T-helper 1 cell treated with Interleukin-12 subunit alpha and Interleukin-12 subunit beta and Interleukin-4 antibody, amounts not matched to agents 30 μg/mL and 1 μg/mL, for 36 hours (primary cell): ENCODE measurements at regions not wholly inside any gene's neighbourhood (a gene's known extent, or its start where the extent isn't known, plus 50 kb on each side); places are given as distances from the start of the nearest gene placed in this dataset.

Experiments used
- H3K27ac Mint-ChIP-seq: one replicate; pipeline ENCODE4 v1.8.0; 2021; ENCODE audit warnings: mild to moderate bottlenecking, mixed read lengths
- H3K27me3 Mint-ChIP-seq: one replicate; pipeline ENCODE4 v1.8.0; 2021; ENCODE audit warnings: low read depth, mixed read lengths
- H3K36me3 Mint-ChIP-seq: one replicate; pipeline ENCODE4 v1.8.0; 2021; ENCODE audit warnings: low read depth, mixed read lengths
- H3K4me1 Mint-ChIP-seq: one replicate; pipeline ENCODE4 v1.8.0; 2021; ENCODE audit warnings: low read depth, mixed read lengths
- H3K4me3 Mint-ChIP-seq: one replicate; pipeline ENCODE4 v1.8.0; 2021; ENCODE audit warnings: mild to moderate bottlenecking, moderate library complexity, mixed read lengths
- H3K9me3 Mint-ChIP-seq: one replicate; pipeline ENCODE4 v1.8.0; 2021; ENCODE audit warnings: mixed read lengths

DNA sequence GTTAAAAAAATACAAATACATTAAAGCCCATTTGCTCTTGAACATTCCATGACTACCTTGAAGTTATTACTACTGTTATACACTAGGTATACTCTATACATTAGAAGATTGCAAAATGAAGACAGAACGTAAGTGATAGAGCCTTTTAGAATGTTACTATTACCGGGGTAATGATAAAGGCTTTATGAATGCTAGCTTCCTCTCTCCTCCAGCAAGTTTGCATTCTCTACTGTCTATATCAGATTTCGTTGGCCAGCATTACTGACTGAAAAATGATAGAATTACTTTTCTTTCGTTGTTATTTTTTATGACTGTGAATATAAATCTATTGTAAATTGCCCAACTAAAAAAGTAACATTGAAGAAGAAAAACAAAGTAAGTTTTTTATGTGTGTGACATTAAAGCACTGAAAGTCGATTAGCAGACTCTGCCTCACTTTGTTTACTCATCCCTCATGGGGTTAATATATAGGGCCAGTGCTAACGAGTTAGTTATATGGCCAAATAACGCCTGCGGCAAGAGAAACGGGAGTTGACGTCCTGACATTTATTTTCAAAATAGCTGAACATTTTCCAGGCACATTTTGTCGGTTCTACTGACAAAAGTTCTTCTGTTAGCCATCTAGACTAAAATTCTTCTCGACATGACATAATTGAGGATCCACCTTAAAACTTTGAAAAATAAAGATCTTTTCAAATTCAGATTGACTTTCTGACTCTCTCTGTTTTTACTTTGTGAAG is 163.8 kb upstream of the KITLG start:
- H3K27ac Mint-ChIP-seq, result no peak overlapping the region
- H3K4me1 Mint-ChIP-seq, result no peaks in the 10 kb centered on the region
- H3K36me3 Mint-ChIP-seq, result no peaks in the 10 kb centered on the region
- H3K4me3 Mint-ChIP-seq, result no peak overlapping the region
- no peaks in the 10 kb centered on the region for H3K9me3 Mint-ChIP-seq
- H3K27me3 Mint-ChIP-seq, result no peaks in the 10 kb centered on the region

DNA sequence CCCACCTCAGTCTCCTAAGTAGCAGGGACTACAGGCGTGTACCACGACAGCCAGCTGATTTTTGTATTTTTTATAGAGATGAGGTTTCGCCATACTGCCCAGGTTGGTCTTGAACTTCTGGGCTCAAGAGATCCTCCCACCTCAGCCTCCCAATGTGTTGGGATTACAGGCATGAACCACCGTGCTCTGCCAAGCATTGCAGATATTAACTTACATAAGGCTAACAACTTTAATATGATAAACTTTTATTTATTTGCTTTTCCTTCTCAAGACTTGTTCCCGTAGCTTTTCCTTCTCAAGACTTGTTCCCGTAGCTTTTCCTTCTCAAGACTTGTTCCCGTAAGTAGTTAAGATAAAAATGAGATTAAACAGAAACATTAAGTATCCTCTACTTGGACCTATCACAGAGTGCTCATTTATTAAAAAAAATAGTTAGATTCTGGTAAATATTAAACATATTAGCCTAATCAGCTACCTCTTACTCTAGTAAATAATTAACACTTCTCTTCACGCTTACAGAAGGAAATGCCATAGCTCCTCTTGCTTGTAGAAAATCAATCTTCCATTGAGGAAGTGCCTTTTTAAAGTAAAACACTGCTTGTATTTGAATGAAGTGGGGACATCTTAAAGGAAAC is 157.7 kb upstream of the KITLG start:
- Mint-ChIP-seq H3K4me1 (no peaks in the 10 kb centered on the region), H3K27ac (no peak overlapping the region), H3K36me3 (no peaks in the 10 kb centered on the region), H3K9me3 (no peaks in the 10 kb centered on the region), H3K27me3 (no peaks in the 10 kb centered on the region), H3K4me3 (no peak overlapping the region)

- H3K4me3 Mint-ChIP-seq, result no peak overlapping the region
- no peaks in the 10 kb centered on the region for H3K9me3 Mint-ChIP-seq
- H3K36me3 Mint-ChIP-seq, result no peaks in the 10 kb centered on the region
- H3K27ac Mint-ChIP-seq, result no peak overlapping the region
- no peaks in the 10 kb centered on the region for H3K27me3 Mint-ChIP-seq
- no peaks in the 10 kb centered on the region for H3K4me1 Mint-ChIP-seq
Measured at GRCh38 chr12:88736031-88736430, 155.8 kb upstream of the KITLG start.

- Mint-ChIP-seq H3K27me3 (no peaks in the 10 kb centered on the region), H3K36me3 (no peaks in the 10 kb centered on the region), H3K4me3 (no peak overlapping the region), H3K9me3 (no peaks in the 10 kb centered on the region), H3K27ac (no peak overlapping the region), H3K4me1 (no peaks in the 10 kb centered on the region)
Measured at GRCh38 chr12:88733008-88733407, 152.7 kb upstream of the KITLG start.

DNA sequence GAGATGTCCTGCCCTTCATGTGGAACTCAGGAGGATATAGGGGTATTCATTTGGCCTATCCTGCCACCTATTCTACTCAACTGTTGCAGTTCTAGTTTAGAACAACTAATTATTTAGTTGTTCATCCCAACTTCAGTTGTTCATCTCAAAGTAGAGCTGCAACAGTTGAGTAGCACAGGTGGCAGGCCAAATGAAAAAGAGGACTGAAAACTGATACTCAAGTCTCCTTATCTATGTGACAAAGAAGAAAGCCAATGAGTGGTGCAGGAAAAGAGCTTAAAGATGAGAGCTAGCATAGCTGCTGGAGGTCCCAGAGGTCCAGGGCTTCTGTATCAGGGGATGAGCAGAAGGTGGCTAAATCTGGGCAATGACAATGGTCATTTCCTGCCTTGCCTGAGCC is 148.9 kb upstream of the KITLG start:
- Mint-ChIP-seq H3K4me3 (no peak overlapping the region), H3K4me1 (no peaks in the 10 kb centered on the region), H3K27me3 (no peaks in the 10 kb centered on the region), H3K36me3 (no peaks in the 10 kb centered on the region), H3K27ac (no peak overlapping the region), H3K9me3 (no peaks in the 10 kb centered on the region)

DNA sequence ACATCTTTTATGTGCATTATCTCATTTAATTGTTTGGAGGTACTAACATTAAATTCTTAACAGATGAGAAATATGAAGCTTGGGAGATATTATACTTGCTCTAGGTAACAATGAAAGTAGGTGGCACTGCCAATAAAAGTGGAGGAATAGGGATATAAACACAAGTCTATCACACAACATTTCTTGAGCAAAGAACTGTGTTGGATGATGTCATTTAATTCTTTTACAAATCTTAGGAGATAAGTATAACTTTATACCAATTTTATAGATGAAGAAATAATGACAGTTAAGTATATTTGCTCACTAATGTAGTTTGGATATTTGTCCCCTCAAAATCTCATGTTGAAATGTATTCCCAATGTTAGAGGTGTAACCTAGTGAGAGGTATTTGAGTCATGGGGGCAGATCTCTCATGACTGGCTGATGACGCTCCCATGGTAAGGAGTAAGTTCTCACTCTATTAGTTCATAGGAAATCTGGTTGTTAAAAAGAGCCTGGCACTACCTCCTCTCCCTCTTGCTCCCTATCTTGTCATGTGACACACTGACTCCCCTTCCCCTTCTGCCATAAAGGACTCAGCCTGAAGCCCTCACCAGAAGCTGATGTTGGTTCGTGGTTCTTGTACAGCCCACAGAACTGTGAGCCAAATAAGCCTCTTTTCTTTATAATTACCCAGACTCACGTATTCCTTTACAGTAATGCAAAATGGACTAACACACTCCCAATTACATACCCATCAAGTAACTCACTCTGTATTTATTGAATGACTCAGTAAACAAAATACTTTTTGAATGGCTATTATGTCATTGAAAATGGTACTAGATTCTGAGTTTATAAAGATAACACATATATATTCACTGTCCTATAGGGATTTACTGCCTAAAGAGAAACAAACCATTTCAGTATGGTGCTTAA is 146.8 kb upstream of the KITLG start:
- no peaks in the 10 kb centered on the region for H3K9me3 Mint-ChIP-seq
- H3K27ac Mint-ChIP-seq, result no peak overlapping the region
- no peaks in the 10 kb centered on the region for H3K4me1 Mint-ChIP-seq
- no peaks in the 10 kb centered on the region for H3K27me3 Mint-ChIP-seq
- H3K4me3 Mint-ChIP-seq, result no peak overlapping the region
- H3K36me3 Mint-ChIP-seq, result no peaks in the 10 kb centered on the region

DNA sequence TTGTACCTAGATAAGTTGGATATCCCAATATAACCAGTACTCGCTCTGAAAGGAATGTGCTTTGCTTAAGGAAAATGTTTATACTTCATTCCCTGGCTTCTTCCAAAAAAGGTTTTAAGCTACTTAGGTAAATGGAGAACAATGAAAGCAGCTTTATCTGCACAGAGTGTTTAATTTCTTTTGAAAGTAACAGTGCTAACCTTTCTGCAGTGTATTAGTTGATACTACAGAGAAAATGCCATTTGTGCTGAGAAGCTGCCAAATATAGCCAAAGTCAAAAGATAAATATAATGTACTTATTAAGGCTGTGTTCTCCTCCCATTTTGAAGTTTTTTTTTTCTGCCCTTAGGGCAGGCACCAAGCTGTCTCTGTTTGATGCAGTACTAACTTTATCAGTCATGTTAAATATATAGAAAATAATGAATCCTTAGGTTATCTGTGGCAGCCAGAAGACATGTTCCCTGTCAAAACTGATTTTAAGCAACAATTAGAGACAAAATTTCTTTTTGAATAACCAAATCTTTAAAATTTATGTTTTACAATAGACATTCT is 145.4 kb upstream of the KITLG start:
- Mint-ChIP-seq H3K27me3 (no peaks in the 10 kb centered on the region), H3K27ac (no peak overlapping the region), H3K4me1 (no peaks in the 10 kb centered on the region), H3K9me3 (no peaks in the 10 kb centered on the region), H3K36me3 (no peaks in the 10 kb centered on the region), H3K4me3 (no peak overlapping the region)

- H3K27ac Mint-ChIP-seq, result no peak overlapping the region
- H3K4me1 Mint-ChIP-seq, result no peaks in the 10 kb centered on the region
- no peak overlapping the region for H3K4me3 Mint-ChIP-seq
- H3K9me3 Mint-ChIP-seq, result no peaks in the 10 kb centered on the region
- no peaks in the 10 kb centered on the region for H3K27me3 Mint-ChIP-seq
- no peaks in the 10 kb centered on the region for H3K36me3 Mint-ChIP-seq
Measured at GRCh38 chr12:88723219-88723618, 142.9 kb upstream of the KITLG start.

GRCh38 chr12:88720785-88721650 is 140.7 kb upstream of the KITLG start:
- Mint-ChIP-seq H3K27ac (no peak overlapping the region), H3K4me1 (no peaks in the 10 kb centered on the region), H3K36me3 (no peaks in the 10 kb centered on the region), H3K9me3 (no peaks in the 10 kb centered on the region), H3K27me3 (no peaks in the 10 kb centered on the region), H3K4me3 (no peak overlapping the region)

DNA sequence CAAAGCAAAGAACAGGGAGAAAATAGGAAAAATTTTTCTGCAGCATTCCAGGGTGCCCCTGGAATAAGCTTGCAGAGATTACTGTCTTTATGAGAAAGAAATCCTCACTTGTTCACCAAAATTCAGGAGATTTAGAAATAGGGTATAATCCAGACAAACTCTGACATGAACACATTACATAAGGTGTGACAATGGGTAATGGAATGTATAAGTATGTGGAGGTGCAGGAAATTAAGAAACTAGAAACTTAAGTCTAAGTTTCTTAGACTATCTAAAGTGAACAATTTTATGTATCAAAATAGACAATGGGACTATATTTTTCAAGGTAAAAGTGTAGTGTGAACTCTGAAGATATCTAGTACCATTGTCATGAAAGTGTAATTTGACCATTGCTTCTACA is 140.0 kb upstream of the KITLG start:
- H3K4me1 Mint-ChIP-seq, result no peaks in the 10 kb centered on the region
- H3K4me3 Mint-ChIP-seq, result no peak overlapping the region
- H3K27ac Mint-ChIP-seq, result no peak overlapping the region
- no peaks in the 10 kb centered on the region for H3K27me3 Mint-ChIP-seq
- H3K36me3 Mint-ChIP-seq, result no peaks in the 10 kb centered on the region
- H3K9me3 Mint-ChIP-seq, result no peaks in the 10 kb centered on the region

- peaks cover 3% of the 10 kb centered on the region for H3K9me3 Mint-ChIP-seq
- H3K27ac Mint-ChIP-seq, result no peak overlapping the region
- H3K36me3 Mint-ChIP-seq, result no peaks in the 10 kb centered on the region
- no peaks in the 10 kb centered on the region for H3K27me3 Mint-ChIP-seq
- no peaks in the 10 kb centered on the region for H3K4me1 Mint-ChIP-seq
- H3K4me3 Mint-ChIP-seq, result no peak overlapping the region
Measured at GRCh38 chr12:88717188-88717587, 136.9 kb upstream of the KITLG start.

DNA sequence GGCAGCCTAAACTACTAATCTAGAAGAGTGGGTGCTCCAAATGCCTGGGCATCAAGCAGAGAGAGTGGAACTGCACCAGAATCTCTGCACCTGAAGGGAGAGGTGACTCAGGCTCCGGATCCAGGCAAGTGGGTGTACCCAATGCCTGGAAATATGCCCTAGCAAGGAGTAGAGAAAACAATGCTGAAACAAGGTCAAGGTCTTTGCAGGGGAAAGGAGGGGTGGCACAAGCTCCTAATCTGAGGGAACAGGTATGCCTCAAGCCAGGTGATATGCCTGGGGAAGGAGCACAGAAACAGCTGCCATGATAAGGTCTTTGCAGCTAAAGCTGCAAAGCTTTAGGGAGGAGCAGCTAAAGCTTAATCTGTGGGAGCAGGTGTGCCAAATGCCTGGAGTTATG is 136.0 kb upstream of the KITLG start:
- Mint-ChIP-seq H3K4me3 (no peak overlapping the region), H3K27ac (no peak overlapping the region), H3K9me3 (peaks cover 3% of the 10 kb centered on the region), H3K27me3 (no peaks in the 10 kb centered on the region), H3K4me1 (no peaks in the 10 kb centered on the region), H3K36me3 (no peaks in the 10 kb centered on the region)

GRCh38 chr12:88715673-88716072 is 135.4 kb upstream of the KITLG start:
- Mint-ChIP-seq H3K4me3 (no peak overlapping the region), H3K27ac (no peak overlapping the region), H3K9me3 (peaks cover 3% of the 10 kb centered on the region), H3K27me3 (no peaks in the 10 kb centered on the region), H3K36me3 (no peaks in the 10 kb centered on the region), H3K4me1 (no peaks in the 10 kb centered on the region)
